SK-N-MC (cell line): ENCODE measurements at regions not wholly inside any gene's neighbourhood (a gene's known extent, or its start where the extent isn't known, plus 50 kb on each side); places are given as distances from the start of the nearest gene placed in this dataset.

ENCODE experiments used
- EZH2 ChIP-seq: fragments of 200-600 bp; sonication (generic); IDR thresholded peaks from one replicate; pipeline ENCODE4 v1.6.1; 2017; ENCODE audit warnings: antibody characterized with exemption
- POLR2AphosphoS5 ChIP-seq: IDR thresholded peaks from 2 replicates; pipeline ENCODE4 v1.6.1; 2012; ENCODE audit warnings: mild to moderate bottlenecking, low read depth, low read length, borderline replicate concordance

GRCh38 chr6:91608428-91608827 is 1021.6 kb upstream of the MAP3K7 start:
- no peak for TF ChIP-seq EZH2
- TF ChIP-seq POLR2AphosphoS5 = no peak
